ENCODE measurements at regions not wholly inside any gene's neighbourhood (a gene's known extent, or its start where the extent isn't known, plus 50 kb on each side); places are given as distances from the start of the nearest gene placed in this dataset.

GRCh38 chr5:30849931-30850710 lies 343.4 kb upstream of the CDH6 start:
- TF ChIP-seq CTCF (IDR thresholded peaks at IDR 0.05): no peak
- TF ChIP-seq POLR2A (IDR thresholded peaks at IDR 0.05): no peak
- no peak for TF ChIP-seq POLR2AphosphoS5 (IDR thresholded peaks at IDR 0.05)

Data from prostate gland (tissue), 2 donors.